ENCODE measurements at regions not wholly inside any gene's neighbourhood (a gene's known extent, or its start where the extent isn't known, plus 50 kb on each side); places are given as distances from the start of the nearest gene placed in this dataset.

- TF ChIP-seq ZNF274 (IDR thresholded peaks at IDR 0.05; ENCODE audit: low read depth, low read length): no peak
- no peak for TF ChIP-seq SUZ12 (IDR thresholded peaks at IDR 0.05; ENCODE audit: extremely low read depth, insufficient read depth, insufficient read length)
These were observed 223.8 kb downstream of the TTC32 start for GRCh38 chr2:19677825-19678518.
